ENCODE measurements at regions not wholly inside any gene's neighbourhood (a gene's known extent, or its start where the extent isn't known, plus 50 kb on each side); places are given as distances from the start of the nearest gene placed in this dataset.

GRCh38 chr13:90912247-90912646 lies 435.2 kb upstream of the MIR17HG start:
- H3K36me3 ChIP-seq (ENCODE audit: control insufficient read depth in 2 of 2, insufficient read depth in 1 of 2, low read length in 2 of 2) = no peaks in the 10 kb centered on the region
- no peak overlapping the region for H3K27ac ChIP-seq (ENCODE audit: extremely low read depth, low read depth, low read length)
- CTCF ChIA-PET = interaction anchor here (0.6 kb wide), 1 partner anchor 31 kb away, joined by 3 read pairs; no protein-coding TSS in a partner anchor
- POLR2A ChIA-PET = no interaction called here
- no peaks in the 10 kb centered on the region for H3K9me3 ChIP-seq (ENCODE audit: control insufficient read depth, insufficient read depth, low read depth, low read length)
- TF ChIP-seq ZSCAN4 (tag by site-specific recombination; IDR thresholded peaks at IDR 0.05) = no peak
- TF ChIP-seq ZNF530 (tag by site-specific recombination; IDR thresholded peaks at IDR 0.05; ENCODE audit: low read depth) = no peak
- TF ChIP-seq ZSCAN18 (tag by site-specific recombination; IDR thresholded peaks at IDR 0.05) = no peak
- no peak for TF ChIP-seq ZNF10 (tag by site-specific recombination; IDR thresholded peaks at IDR 0.05)
- no peak overlapping the region for H3K4me3 ChIP-seq (ENCODE audit: low read depth, low read length)
- H3K4me1 ChIP-seq (ENCODE audit: control insufficient read depth, insufficient read depth, low read length) = no peaks in the 10 kb centered on the region

- TF ChIP-seq ZNF335 (tag by site-specific recombination; conservative IDR thresholded peaks at IDR 0.05) (no peak), PRDM4 (tag by site-specific recombination; IDR thresholded peaks at IDR 0.05) (no peak), KLF17 (tag by site-specific recombination; IDR thresholded peaks at IDR 0.05) (no peak), ZSCAN4 (tag by site-specific recombination; IDR thresholded peaks at IDR 0.05) (no peak)
- Histone ChIP-seq H3K27ac (ENCODE audit: extremely low read depth, low read depth, low read length) (no peak overlapping the region), H3K36me3 (ENCODE audit: control insufficient read depth in 2 of 2, insufficient read depth in 1 of 2, low read length in 2 of 2) (no peaks in the 10 kb centered on the region), H3K9me3 (ENCODE audit: control insufficient read depth, insufficient read depth, low read depth, low read length) (no peaks in the 10 kb centered on the region), H3K4me3 (ENCODE audit: low read depth, low read length) (no peak overlapping the region), H3K4me1 (ENCODE audit: control insufficient read depth, insufficient read depth, low read length) (no peaks in the 10 kb centered on the region)
- ChIA-PET POLR2A (no interaction called here), CTCF (interaction anchor here (0.5 kb wide), 1 partner anchor 99 kb away, joined by 4 read pairs; no protein-coding TSS in a partner anchor)
These were observed 429.0 kb upstream of the MIR17HG start for GRCh38 chr13:90918536-90918935.

- H3K9me3 ChIP-seq (ENCODE audit: control insufficient read depth, insufficient read depth, low read depth, low read length) = no peaks in the 10 kb centered on the region
- ChIA-PET POLR2A (no interaction called here), CTCF (interaction anchor here (0.5 kb wide), 1 partner anchor 98 kb away, joined by 4 read pairs; no protein-coding TSS in a partner anchor)
- no peaks in the 10 kb centered on the region for H3K4me1 ChIP-seq (ENCODE audit: control insufficient read depth, insufficient read depth, low read length)
- H3K27ac ChIP-seq (ENCODE audit: extremely low read depth, low read depth, low read length) = no peak overlapping the region
- H3K4me3 ChIP-seq (ENCODE audit: low read depth, low read length) = no peak overlapping the region
- no peaks in the 10 kb centered on the region for H3K36me3 ChIP-seq (ENCODE audit: control insufficient read depth in 2 of 2, insufficient read depth in 1 of 2, low read length in 2 of 2)
- TF ChIP-seq INSM2 (tag by site-specific recombination; IDR thresholded peaks at IDR 0.05) (no peak), RBAK (tag by site-specific recombination; IDR thresholded peaks at IDR 0.05) (no peak), ZNF350 (tag by site-specific recombination; IDR thresholded peaks at IDR 0.05) (no peak), ZFHX2 (tag by site-specific recombination; conservative IDR thresholded peaks at IDR 0.05) (no peak), ZNF16 (tag by site-specific recombination; IDR thresholded peaks at IDR 0.05; ENCODE audit: low read depth) (no peak), HOXA7 (CRISPR knock-in tag; IDR thresholded peaks at IDR 0.05; ENCODE audit: borderline replicate concordance) (no peak), SCRT2 (tag by site-specific recombination; IDR thresholded peaks at IDR 0.05) (no peak), KLF10 (tag by site-specific recombination; IDR thresholded peaks at IDR 0.05) (no peak), ZNF423 (tag by site-specific recombination; IDR thresholded peaks at IDR 0.05) (no peak)
These were observed 428.3 kb upstream of the MIR17HG start for GRCh38 chr13:90919153-90919552.

Measured in HEK293 (cell line).